ACC112 (cell line): ENCODE measurements at regions not wholly inside any gene's neighbourhood (a gene's known extent, or its start where the extent isn't known, plus 50 kb on each side); places are given as distances from the start of the nearest gene placed in this dataset.
"Not testable (repeated sequence)": the region's sequence is repeated elsewhere in the genome, so short reads cannot be mapped to it uniquely, and the experiment has no call there.

ENCODE experiments used
- H2AFZ ChIP-seq: fragments of 200-600 bp; sonication (generic); one replicate; pipeline ENCODE4 v1.6.0; 2017; ENCODE audit warnings: antibody characterized with exemption, low read length; ENCODE audit not compliant: unreplicated experiment
- H3K27ac ChIP-seq: fragments of 200-600 bp; sonication (generic); 2 replicates; pipeline ENCODE4 v1.5.1; 2014; ENCODE audit warnings: low read depth, mild to moderate bottlenecking, antibody characterized with exemption, low read length, moderate library complexity
- H3K27me3 ChIP-seq: fragments of 200-600 bp; sonication (generic); 2 replicates; pipeline ENCODE4 v1.6.1; 2014; ENCODE audit warnings: mild to moderate bottlenecking, antibody characterized with exemption, low read length, moderate library complexity, mixed read lengths; ENCODE audit not compliant: insufficient read depth
- H3K36me3 ChIP-seq: fragments of 200-600 bp; sonication (generic); 2 replicates; pipeline ENCODE4 v1.6.1; 2016; ENCODE audit warnings: mild to moderate bottlenecking, antibody characterized with exemption, low read length, moderate library complexity, mixed read lengths; ENCODE audit not compliant: insufficient read depth
- H3K4me1 ChIP-seq: fragments of 200-600 bp; sonication (generic); one replicate; pipeline ENCODE4 v1.6.1; 2016; ENCODE audit warnings: low read length, mixed read lengths; ENCODE audit not compliant: insufficient read depth, unreplicated experiment, control insufficient read depth
- H3K4me3 ChIP-seq: fragments of 200-600 bp; sonication (generic); 2 replicates; pipeline ENCODE4 v1.5.1; 2014; ENCODE audit warnings: mild to moderate bottlenecking, low read depth, low read length
- H3K79me2 ChIP-seq: fragments of 200-600 bp; sonication (generic); one replicate; pipeline ENCODE4 v1.6.0; 2016; ENCODE audit warnings: low read length; ENCODE audit not compliant: control insufficient read depth, unreplicated experiment, insufficient read depth

DNA sequence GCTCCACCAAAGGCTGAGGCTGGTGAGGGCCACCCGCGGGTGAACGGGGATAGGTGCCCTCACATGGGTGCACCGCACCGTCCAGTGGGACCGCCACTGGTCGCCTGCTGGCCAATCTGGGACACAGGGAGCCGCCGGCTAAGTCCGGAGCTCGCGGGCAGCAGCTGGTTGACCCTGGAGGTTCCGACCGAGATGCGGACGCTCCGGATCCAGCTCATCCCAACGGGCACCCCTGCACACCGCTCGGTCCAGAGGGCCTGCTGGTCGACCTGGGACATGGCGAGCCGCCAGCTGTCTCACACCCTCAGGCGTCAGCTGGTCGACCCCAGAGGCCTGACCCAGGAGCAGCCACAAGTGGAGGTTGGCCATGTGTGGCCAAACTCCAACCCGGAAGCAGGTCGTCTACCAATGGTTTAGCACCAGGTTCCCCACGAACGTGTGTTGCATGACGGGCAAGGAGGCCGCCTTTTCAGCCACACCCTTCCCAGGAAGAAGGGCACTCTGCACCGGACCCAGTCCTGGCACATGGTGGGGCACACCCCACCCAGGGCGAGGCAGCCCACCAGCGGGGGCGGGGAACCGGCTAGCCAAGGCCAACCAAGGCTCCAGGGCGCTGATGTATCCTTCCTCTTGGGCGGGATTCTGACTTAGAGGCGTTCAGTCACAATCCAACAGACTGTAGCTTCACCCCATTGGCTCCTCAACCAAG lies 746.0 kb upstream of the DEFB115 start:
- H3K4me1 ChIP-seq = no peaks in the 10 kb centered on the region
- H3K27me3 ChIP-seq = no peaks in the 10 kb centered on the region
- no peak overlapping the region for H2AFZ ChIP-seq
- H3K36me3 ChIP-seq = no peaks in the 10 kb centered on the region
- H3K4me3 ChIP-seq = no peak overlapping the region
- no peak overlapping the region for H3K27ac ChIP-seq
- no peaks in the 10 kb centered on the region for H3K79me2 ChIP-seq

DNA sequence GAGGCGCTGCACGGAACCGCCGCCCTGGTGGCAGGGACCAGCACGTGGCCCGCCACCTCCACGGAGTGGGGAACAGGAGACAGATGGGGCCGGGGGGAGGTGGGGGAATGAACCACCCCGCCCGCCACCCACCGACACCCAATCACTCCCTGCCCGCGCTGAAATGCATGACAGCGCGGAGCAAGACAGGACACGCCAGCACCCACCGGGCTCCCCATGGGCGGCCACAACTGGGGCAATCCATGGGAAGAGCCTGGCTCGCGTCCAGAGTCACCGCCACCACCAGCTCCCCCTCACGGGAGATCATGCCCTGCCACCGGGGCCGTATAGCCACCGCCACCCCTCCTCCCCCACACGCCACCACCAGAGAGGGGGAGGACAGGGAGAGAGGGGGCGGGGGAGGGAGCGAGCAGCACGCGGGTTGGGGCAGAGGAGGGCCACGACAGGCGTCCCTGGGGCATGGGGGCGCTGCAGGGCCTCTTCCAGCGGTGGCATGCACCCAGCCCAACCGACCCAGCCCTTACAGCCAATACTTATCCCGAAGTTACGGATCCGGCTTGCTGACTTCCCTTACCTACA lies 744.3 kb upstream of the DEFB115 start:
- Histone ChIP-seq H3K79me2 (no peaks in the 10 kb centered on the region), H3K27me3 (no peaks in the 10 kb centered on the region), H3K4me3 (no peak overlapping the region), H2AFZ (no peak overlapping the region), H3K36me3 (no peaks in the 10 kb centered on the region), H3K4me1 (no peaks in the 10 kb centered on the region), H3K27ac (no peak overlapping the region)

DNA sequence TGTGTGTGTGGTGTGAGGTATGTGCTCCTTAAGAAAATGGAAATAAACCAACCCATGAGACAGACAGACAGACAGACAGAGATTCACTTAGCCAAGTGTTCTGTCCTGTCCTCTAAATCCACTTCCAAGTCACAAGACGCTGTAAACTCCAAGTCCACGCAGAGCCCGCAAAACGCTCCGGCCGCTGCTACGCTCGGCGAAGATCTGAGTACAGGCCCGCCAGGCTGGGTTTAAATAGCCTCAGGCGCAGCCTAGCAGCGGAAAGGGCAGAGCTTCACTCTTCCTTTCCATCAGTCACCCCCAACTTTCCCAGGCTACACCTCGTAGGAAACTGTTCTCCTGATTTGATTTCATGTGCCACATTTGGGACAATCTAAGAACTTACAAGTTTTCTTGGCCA lies 741.5 kb upstream of the DEFB115 start:
- H3K4me3 ChIP-seq, H3K27ac ChIP-seq, H3K27me3 ChIP-seq, H3K79me2 ChIP-seq, H3K4me1 ChIP-seq, H3K36me3 ChIP-seq, H2AFZ ChIP-seq: not testable (repeated sequence)

DNA sequence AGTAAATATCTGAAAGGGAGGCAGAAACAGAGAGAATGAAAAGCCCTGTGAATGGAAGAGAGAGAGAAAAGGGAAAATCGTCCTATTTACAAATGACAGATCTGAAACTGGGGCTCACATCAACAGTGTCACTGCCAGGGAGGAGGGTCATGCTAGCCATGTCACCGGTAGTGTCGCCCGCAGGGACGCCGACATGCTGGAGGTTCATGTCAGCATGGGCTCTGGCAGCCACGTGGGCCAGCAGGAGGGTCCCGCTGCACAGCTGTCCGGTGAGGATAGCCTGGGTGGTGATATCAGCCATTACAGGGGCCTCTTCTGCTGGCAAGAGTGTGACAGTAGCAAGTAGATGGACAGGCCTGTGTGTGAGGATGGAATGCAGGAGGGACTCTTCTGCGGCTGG lies 738.6 kb upstream of the DEFB115 start:
- H3K4me3 ChIP-seq, H2AFZ ChIP-seq, H3K36me3 ChIP-seq, H3K27me3 ChIP-seq, H3K27ac ChIP-seq, H3K4me1 ChIP-seq, H3K79me2 ChIP-seq: not testable (repeated sequence)

DNA sequence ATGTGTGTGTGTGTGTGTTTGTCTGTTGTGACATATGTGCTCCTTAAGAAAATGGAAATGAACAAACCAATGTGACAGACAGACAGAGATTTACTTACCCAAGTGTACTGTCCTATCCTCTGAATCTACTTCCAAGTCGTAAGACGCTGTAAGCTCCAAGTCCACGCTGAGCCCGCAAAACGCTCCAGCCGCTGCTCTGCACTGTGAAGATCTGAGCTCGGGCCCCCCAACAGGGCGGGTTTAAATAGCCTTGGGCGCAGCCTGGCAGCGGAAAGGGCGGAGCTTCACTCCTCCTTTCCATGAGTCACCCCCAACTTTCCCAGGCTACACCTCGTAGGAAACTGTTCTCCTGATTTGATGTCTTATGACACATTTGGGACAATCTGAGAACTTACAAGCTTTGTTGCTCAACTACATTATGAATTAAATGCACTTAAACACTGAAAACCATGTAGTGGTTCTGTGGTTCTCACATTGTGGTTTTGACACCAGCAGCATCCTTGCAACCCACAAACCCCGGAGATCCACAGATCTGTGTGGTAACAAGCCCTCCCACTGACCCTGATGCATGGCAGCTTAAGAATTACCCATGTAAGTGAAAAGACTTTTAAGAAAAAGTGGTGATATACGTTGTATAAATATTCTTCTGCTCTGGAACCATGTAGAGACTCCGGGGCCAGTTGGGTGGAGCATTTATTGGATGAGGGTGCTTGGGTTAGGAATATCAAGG lies 735.6 kb upstream of the DEFB115 start:
- not testable (repeated sequence) for H3K4me1 ChIP-seq, H2AFZ ChIP-seq, H3K27ac ChIP-seq, H3K79me2 ChIP-seq, H3K27me3 ChIP-seq, H3K36me3 ChIP-seq, H3K4me3 ChIP-seq

DNA sequence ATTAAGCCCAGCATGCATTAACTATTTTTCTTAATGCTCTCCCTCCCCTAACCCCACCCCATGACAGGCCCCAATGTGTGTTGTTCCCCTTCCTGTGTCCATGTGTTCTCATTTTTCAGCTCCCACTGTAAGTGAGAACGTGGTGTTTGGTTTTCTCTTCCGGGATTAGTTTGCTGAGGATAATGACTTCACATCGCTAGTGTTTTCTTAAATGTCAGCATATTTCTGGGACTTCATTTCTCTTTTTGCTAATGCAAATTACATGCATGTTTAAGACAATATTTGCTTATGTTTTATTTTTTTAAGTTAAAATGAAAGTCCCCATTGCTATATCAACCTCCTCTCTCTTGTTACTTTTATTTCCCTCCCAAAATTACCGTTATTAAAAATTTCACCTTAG lies 733.3 kb upstream of the DEFB115 start:
- H3K4me1 ChIP-seq, H3K36me3 ChIP-seq, H3K4me3 ChIP-seq: not testable (repeated sequence)

DNA sequence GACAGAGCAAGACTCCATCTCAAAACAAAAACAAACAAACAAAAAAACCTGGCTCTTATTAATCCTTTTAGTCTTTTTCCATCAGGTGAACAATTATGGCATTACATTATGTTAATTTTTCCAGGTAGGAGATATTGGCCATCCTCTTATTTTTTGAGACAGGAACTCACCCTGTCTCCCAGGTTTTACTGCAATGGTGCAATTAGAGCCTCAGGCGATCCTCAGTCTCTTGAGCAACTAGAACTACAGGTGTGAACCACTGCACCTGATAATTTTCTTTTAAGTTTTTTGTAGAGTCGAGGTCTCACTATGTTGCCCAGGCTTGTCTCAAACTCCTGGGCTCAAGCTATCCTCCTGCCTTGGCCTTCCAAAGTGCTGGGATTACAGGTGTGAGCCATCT lies 732.7 kb upstream of the DEFB115 start:
- H2AFZ ChIP-seq, H3K4me3 ChIP-seq, H3K79me2 ChIP-seq, H3K27ac ChIP-seq, H3K36me3 ChIP-seq, H3K4me1 ChIP-seq, H3K27me3 ChIP-seq: not testable (repeated sequence)

More for the DNA sequence above, 733.3 kb upstream of the DEFB115 start:
- H3K27me3 ChIP-seq, H2AFZ ChIP-seq, H3K79me2 ChIP-seq, H3K27ac ChIP-seq: not testable (repeated sequence)

DNA sequence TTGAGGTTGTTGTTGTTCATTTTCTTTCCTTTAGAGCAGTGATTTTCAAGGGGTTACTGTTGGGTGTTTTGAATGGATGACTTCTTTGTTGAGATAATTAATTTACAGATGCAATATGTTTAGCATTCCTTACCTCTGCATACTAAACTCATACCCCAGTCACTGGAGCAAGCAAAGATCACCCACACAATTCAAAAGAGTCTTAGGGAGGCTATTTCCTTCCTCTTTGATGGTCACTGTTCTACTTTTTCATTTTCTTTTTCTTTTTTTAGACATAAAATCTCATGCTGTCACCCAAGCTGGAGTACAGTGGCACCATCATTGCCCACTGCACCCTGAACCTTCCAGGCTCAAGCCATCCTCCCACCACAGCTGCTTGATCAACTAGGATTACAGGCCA lies 723.8 kb upstream of the DEFB115 start:
- not testable (repeated sequence) for H3K27me3 ChIP-seq, H3K79me2 ChIP-seq, H3K36me3 ChIP-seq, H3K27ac ChIP-seq, H3K4me1 ChIP-seq
- Histone ChIP-seq H3K4me3 (peak overlapping the region; percentile 49), H2AFZ (peak overlapping the region; percentile 50)

DNA sequence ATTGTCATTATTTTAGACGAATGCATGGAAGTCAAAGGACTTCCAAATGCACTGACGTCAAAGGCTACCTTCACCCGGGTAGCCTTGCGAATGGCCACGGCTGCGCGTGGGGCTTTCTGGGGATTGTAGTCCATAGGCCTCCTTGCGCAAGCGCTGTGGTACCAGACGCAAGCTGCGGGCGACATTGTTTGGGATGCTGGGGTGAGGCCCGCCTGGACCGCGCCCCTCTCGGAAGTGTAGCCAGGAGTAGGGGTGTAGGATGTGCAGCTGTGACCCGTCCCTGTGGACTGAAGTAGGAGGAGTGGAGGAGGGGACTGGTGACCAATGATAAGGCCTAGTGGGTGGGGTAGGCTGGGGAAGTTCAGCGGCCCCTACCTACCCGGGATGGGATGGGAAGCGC lies 720.0 kb upstream of the DEFB115 start:
- H3K36me3 ChIP-seq, H3K27me3 ChIP-seq, H3K79me2 ChIP-seq, H3K27ac ChIP-seq, H3K4me1 ChIP-seq: not testable (repeated sequence)
- H3K4me3 ChIP-seq = peak overlapping the region; percentile 73
- peak overlapping the region; percentile 32 for H2AFZ ChIP-seq

DNA sequence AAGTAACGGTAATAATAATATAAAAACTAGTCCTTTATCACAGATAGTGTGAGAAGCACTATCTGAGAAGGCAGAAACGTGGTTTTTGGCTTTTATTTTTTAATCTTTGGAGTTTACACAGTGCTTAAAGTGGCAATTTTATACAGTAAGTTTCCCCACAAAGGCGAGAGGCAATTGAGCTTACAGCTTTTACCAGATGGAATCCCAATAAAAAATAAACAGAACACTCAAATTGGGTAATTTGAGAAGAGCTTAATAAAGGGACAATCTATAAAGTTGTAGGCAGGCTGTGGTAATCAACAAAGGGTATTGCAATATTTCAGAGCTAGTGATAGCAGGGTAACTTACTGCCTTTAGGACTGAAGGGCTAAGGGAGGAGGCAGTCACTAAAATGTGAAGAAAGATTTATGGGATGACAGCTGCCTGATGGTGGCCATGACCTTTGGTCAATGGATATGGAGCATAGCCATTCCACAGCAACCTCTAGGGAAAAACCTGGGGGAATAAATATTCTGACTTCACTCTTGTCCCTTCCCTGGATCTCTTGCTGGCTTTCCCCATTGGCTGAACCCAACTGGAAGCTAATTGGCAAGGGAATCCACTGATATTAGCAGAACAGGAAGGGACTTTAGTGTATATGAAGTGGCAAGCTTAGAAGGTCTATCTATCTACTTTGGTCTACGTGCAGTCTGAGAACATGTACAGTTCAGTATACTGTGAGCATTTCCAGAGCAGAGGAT lies 717.0 kb upstream of the DEFB115 start:
- not testable (repeated sequence) for H2AFZ ChIP-seq, H3K36me3 ChIP-seq, H3K27ac ChIP-seq

More for the DNA sequence above, 717.0 kb upstream of the DEFB115 start:
- H3K27me3 ChIP-seq, H3K4me3 ChIP-seq, H3K79me2 ChIP-seq, H3K4me1 ChIP-seq: not testable (repeated sequence)
